ENCODE measurements at regions not wholly inside any gene's neighbourhood (a gene's known extent, or its start where the extent isn't known, plus 50 kb on each side); places are given as distances from the start of the nearest gene placed in this dataset.

- Mint-ChIP-seq H3K4me3 (no peak overlapping the region), H3K27me3 (peaks cover 62% of the 10 kb centered on the region), H3K9me3 (no peaks in the 10 kb centered on the region), H3K4me1 (peaks cover 2% of the 10 kb centered on the region), H3K27ac (no peak overlapping the region), H3K36me3 (no peaks in the 10 kb centered on the region)
- DNase-seq (no peak), ATAC-seq (ENCODE audit: low read depth) (no peak)
- POLR2A ChIA-PET, result no interaction called here
Observed at GRCh38 chr13:94968757-94969086, 256.4 kb upstream of the SOX21 start.

GRCh38 chr13:94968040-94968756 is 255.9 kb upstream of the SOX21 start:
- H3K27me3 Mint-ChIP-seq, result peaks cover 67% of the 10 kb centered on the region
- ATAC-seq (ENCODE audit: low read depth), result peak; percentile 42
- peaks cover 2% of the 10 kb centered on the region for H3K4me1 Mint-ChIP-seq
- H3K27ac Mint-ChIP-seq, result no peak overlapping the region
- no peaks in the 10 kb centered on the region for H3K9me3 Mint-ChIP-seq
- DNase-seq, result peak; percentile 28
- H3K4me3 Mint-ChIP-seq, result no peak overlapping the region
- no peaks in the 10 kb centered on the region for H3K36me3 Mint-ChIP-seq
- POLR2A ChIA-PET, result no interaction called here

DNA sequence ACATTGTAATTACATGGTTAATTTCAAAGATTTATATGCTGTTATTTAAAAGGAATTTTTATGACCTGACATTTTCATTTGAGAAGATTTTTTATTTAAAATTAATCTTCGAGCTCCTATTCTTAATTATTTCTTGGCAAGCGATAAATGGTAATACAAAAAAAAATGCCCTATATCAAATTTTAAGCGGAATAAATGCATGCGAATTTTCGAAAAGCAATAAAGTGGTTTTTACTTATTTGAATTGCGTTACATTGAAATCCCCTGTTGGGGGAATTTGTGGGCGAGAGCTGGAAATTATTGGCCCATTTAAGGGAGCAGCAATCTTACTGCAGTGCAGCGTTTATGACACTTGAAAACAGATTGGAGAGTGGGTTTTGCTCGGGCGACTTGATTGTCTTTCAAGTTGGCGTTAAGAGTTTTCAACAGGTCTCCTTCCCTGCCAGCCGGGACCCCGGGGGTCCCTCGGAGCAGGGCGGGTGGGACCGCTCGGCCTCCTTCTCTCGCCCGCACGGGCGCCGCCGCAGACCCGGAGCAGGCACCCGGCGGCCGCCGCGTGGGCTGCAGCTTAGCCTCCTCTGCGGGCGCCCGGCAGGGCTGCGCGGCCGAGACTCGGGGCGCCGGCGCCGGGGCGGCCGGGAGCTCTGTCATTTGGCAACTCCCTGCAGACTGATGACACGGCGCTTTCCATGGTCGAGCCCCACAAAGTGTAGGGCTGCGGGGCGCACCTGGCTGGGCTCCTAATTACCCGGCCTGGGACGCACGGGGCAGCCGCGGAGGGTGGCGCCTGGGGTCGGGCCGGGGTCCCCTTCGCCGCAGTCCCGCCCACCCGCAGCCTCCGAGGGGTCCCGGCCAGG is 255.1 kb upstream of the SOX21 start:
- POLR2A ChIA-PET, result no interaction called here
- peaks cover 71% of the 10 kb centered on the region for H3K27me3 Mint-ChIP-seq
- peaks cover 2% of the 10 kb centered on the region for H3K4me1 Mint-ChIP-seq
- H3K27ac Mint-ChIP-seq, result no peak overlapping the region
- H3K4me3 Mint-ChIP-seq, result peak overlapping the region; percentile 35
- no peaks in the 10 kb centered on the region for H3K9me3 Mint-ChIP-seq
- DNase-seq (peak; percentile 49), ATAC-seq (ENCODE audit: low read depth) (peak; percentile 74)
- H3K36me3 Mint-ChIP-seq, result no peaks in the 10 kb centered on the region

- DNase-seq, result no peak
- Mint-ChIP-seq H3K4me1 (peaks cover 2% of the 10 kb centered on the region), H3K9me3 (no peaks in the 10 kb centered on the region), H3K27me3 (peaks cover 79% of the 10 kb centered on the region), H3K36me3 (no peaks in the 10 kb centered on the region), H3K27ac (no peak overlapping the region), H3K4me3 (no peak overlapping the region)
- ATAC-seq (ENCODE audit: low read depth), result no peak
- POLR2A ChIA-PET, result no interaction called here
Observed at GRCh38 chr13:94966422-94966955, 254.1 kb upstream of the SOX21 start.

DNA sequence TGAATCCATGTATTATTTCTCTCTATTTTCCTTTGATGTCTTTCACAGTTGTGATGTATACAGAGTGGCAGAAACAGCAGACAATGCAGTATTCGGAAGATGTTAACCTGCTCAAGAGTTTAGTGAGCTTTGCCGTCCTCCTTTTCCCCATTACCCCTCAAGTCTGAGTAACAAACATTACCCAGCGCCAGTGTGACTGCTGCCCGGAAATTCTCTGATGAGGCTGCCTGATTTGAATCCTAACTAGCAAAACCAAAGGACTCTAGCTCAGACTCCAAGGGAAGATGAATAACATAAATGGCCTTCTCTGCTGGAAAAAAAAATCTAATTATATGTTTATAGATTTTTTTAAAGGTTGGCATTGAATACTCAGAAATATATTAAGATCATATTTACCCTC is 247.3 kb upstream of the SOX21 start:
- Mint-ChIP-seq H3K4me3 (no peak overlapping the region), H3K27ac (no peak overlapping the region), H3K4me1 (no peaks in the 10 kb centered on the region), H3K9me3 (no peaks in the 10 kb centered on the region), H3K36me3 (no peaks in the 10 kb centered on the region), H3K27me3 (peaks cover 43% of the 10 kb centered on the region)
- ATAC-seq (ENCODE audit: low read depth), result no peak
- POLR2A ChIA-PET, result no interaction called here
- DNase-seq, result no peak

GRCh38 chr13:94956417-94957110 is 244.2 kb upstream of the SOX21 start:
- no peaks in the 10 kb centered on the region for H3K4me1 Mint-ChIP-seq
- H3K36me3 Mint-ChIP-seq, result no peaks in the 10 kb centered on the region
- ATAC-seq (ENCODE audit: low read depth) (no peak), DNase-seq (no peak)
- no peaks in the 10 kb centered on the region for H3K9me3 Mint-ChIP-seq
- no peak overlapping the region for H3K4me3 Mint-ChIP-seq
- peaks cover 18% of the 10 kb centered on the region for H3K27me3 Mint-ChIP-seq
- POLR2A ChIA-PET, result no interaction called here
- H3K27ac Mint-ChIP-seq, result no peak overlapping the region

- no peaks in the 10 kb centered on the region for H3K9me3 Mint-ChIP-seq
- ATAC-seq (ENCODE audit: low read depth) (no peak), DNase-seq (no peak)
- H3K36me3 Mint-ChIP-seq, result no peaks in the 10 kb centered on the region
- POLR2A ChIA-PET, result no interaction called here
- H3K27me3 Mint-ChIP-seq, result peaks cover 3% of the 10 kb centered on the region
- H3K27ac Mint-ChIP-seq, result no peak overlapping the region
- no peaks in the 10 kb centered on the region for H3K4me1 Mint-ChIP-seq
- H3K4me3 Mint-ChIP-seq, result no peak overlapping the region
Observed at GRCh38 chr13:94952787-94953186, 240.4 kb upstream of the SOX21 start.

DNA sequence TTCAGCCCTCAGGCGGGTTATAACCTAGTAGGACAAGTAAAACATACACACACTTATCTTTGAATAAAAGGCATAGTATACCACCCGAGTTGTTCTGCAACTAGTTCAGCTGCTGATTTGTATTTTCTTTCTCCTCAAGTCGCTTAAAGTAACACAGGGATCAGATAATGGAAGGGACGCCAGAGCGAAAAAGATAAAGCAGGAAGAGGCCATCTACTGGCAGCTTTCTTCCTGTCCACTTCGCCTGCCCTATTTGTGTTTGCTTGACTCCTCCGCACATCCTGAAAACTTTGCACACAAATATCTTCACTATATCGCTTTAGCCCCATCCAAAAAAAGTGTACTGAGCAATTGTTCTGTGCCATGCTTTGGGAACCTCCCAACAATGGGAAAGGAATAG is 238.0 kb upstream of the SOX21 start:
- H3K27ac Mint-ChIP-seq, result no peak overlapping the region
- no peaks in the 10 kb centered on the region for H3K9me3 Mint-ChIP-seq
- H3K36me3 Mint-ChIP-seq, result no peaks in the 10 kb centered on the region
- no peak overlapping the region for H3K4me3 Mint-ChIP-seq
- no peaks in the 10 kb centered on the region for H3K4me1 Mint-ChIP-seq
- ATAC-seq (ENCODE audit: low read depth) (no peak), DNase-seq (no peak)
- H3K27me3 Mint-ChIP-seq, result no peaks in the 10 kb centered on the region
- POLR2A ChIA-PET, result no interaction called here

DNA sequence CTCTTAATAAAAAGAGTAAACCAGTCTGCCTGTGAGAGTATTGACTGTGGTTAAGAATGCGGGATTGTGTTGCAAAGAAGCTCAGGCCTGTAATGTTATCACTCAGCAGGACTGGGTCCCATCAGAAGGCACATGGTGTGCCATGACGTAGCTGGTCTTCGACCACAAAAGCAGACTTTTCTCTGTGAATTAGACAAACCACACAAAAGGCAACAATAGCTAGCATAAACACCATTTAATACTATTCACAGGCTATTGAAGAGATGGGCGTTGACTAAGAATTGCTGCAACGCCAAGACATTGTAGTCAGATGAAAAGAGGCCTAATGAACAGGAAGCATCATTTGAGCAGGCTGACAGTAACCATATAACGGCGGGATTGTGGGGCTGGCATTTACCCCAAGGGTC is 235.6 kb upstream of the SOX21 start:
- H3K4me3 Mint-ChIP-seq, result no peak overlapping the region
- no peak overlapping the region for H3K27ac Mint-ChIP-seq
- ATAC-seq (ENCODE audit: low read depth) (no peak), DNase-seq (no peak)
- H3K4me1 Mint-ChIP-seq, result no peaks in the 10 kb centered on the region
- H3K36me3 Mint-ChIP-seq, result no peaks in the 10 kb centered on the region
- H3K27me3 Mint-ChIP-seq, result peaks cover 4% of the 10 kb centered on the region
- POLR2A ChIA-PET, result no interaction called here
- H3K9me3 Mint-ChIP-seq, result no peaks in the 10 kb centered on the region

- DNase-seq (no peak), ATAC-seq (ENCODE audit: low read depth) (no peak)
- H3K27me3 Mint-ChIP-seq, result peaks cover 6% of the 10 kb centered on the region
- no peak overlapping the region for H3K27ac Mint-ChIP-seq
- peaks cover 1% of the 10 kb centered on the region for H3K9me3 Mint-ChIP-seq
- H3K4me3 Mint-ChIP-seq, result no peak overlapping the region
- POLR2A ChIA-PET, result no interaction called here
- H3K4me1 Mint-ChIP-seq, result no peaks in the 10 kb centered on the region
- no peaks in the 10 kb centered on the region for H3K36me3 Mint-ChIP-seq
Observed at GRCh38 chr13:94947392-94947791, 235.0 kb upstream of the SOX21 start.

GRCh38 chr13:94946039-94946438 is 233.7 kb upstream of the SOX21 start:
- POLR2A ChIA-PET, result no interaction called here
- DNase-seq (no peak), ATAC-seq (ENCODE audit: low read depth) (no peak)
- no peaks in the 10 kb centered on the region for H3K36me3 Mint-ChIP-seq
- no peak overlapping the region for H3K27ac Mint-ChIP-seq
- H3K4me1 Mint-ChIP-seq, result no peaks in the 10 kb centered on the region
- H3K9me3 Mint-ChIP-seq, result peaks cover 1% of the 10 kb centered on the region
- H3K4me3 Mint-ChIP-seq, result no peak overlapping the region
- peaks cover 6% of the 10 kb centered on the region for H3K27me3 Mint-ChIP-seq

DNA sequence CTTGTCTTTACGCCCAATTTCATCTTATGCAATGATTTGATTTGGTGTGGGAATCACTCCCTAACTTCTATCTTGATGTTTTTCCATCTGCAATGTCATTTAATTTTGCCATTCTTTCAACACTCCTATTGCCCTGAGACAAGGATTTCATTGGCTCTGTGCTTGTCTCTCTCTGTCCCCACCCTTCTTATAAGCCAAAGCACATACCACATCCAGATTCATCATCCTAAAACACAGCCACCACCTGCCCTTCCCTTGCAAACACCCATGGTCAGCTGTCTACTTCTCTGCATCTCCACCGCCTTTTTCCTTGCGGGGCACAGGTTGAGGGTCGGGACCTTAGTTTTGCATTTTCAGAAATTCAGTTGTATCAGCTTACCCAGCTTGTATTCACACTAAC is 225.8 kb upstream of the SOX21 start:
- no peak for DNase-seq
- Mint-ChIP-seq H3K27ac (no peak overlapping the region), H3K36me3 (no peaks in the 10 kb centered on the region), H3K4me3 (no peak overlapping the region), H3K9me3 (peaks cover 1% of the 10 kb centered on the region), H3K4me1 (no peaks in the 10 kb centered on the region), H3K27me3 (peaks cover 11% of the 10 kb centered on the region)
- ATAC-seq (ENCODE audit: low read depth), result no peak
- POLR2A ChIA-PET, result no interaction called here

- H3K9me3 Mint-ChIP-seq, result peaks cover 2% of the 10 kb centered on the region
- H3K4me3 Mint-ChIP-seq, result no peak overlapping the region
- H3K36me3 Mint-ChIP-seq, result no peaks in the 10 kb centered on the region
- ATAC-seq (ENCODE audit: low read depth) (no peak), DNase-seq (no peak)
- no peak overlapping the region for H3K27ac Mint-ChIP-seq
- POLR2A ChIA-PET, result no interaction called here
- peaks cover 9% of the 10 kb centered on the region for H3K27me3 Mint-ChIP-seq
- H3K4me1 Mint-ChIP-seq, result no peaks in the 10 kb centered on the region
Observed at GRCh38 chr13:94936633-94937032, 224.3 kb upstream of the SOX21 start.

GRCh38 chr13:94933936-94934335 is 221.6 kb upstream of the SOX21 start:
- H3K4me3 Mint-ChIP-seq, result no peak overlapping the region
- POLR2A ChIA-PET, result no interaction called here
- no peak for ATAC-seq (ENCODE audit: low read depth)
- DNase-seq, result no peak
- no peaks in the 10 kb centered on the region for H3K36me3 Mint-ChIP-seq
- H3K4me1 Mint-ChIP-seq, result no peaks in the 10 kb centered on the region
- H3K9me3 Mint-ChIP-seq, result peaks cover 3% of the 10 kb centered on the region
- peaks cover 7% of the 10 kb centered on the region for H3K27me3 Mint-ChIP-seq
- no peak overlapping the region for H3K27ac Mint-ChIP-seq

All from activated naive CD8-positive, alpha-beta T cell treated with anti-CD3 and anti-CD28 coated beads, Interleukin-2, amount 10 ng/mL, durations not matched to agents 7 days and 5 days (primary cell).